ENCODE measurements at regions not wholly inside any gene's neighbourhood (a gene's known extent, or its start where the extent isn't known, plus 50 kb on each side); places are given as distances from the start of the nearest gene placed in this dataset.
A peak's percentile ranks its signal among the peaks of the same experiment; 100 is the strongest.

DNA sequence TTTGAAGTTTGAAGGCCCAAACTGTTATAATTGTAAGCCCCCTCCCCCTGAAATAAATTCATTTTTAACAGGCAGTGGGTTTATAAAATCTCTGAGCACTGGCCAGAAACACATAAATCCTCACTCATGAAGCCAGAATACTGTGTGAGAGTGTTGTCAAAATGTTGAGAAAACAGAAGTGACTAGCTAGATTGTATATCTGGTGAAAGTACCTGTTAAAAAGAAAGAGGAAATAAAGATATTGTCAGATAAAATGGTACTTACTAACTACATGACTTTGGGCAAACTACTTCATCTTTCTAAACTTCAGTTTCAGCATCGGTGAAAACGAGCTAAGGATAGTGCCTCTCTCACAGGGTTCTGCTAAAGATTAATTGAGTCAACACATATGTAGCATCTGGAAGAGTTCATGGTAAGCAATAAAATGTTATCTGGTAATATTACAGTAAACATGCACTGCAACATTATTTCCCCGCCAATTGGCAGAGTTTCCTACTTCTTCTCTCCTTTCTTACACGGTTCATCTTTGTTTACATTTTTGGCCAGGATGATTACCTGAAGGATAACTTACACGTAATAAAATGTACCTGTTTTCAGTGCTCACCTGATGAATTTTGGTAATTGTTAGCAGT is 202.5 kb upstream of the CHRM2 start:
- no peak for DNase-seq (ENCODE audit: low read depth)

DNA sequence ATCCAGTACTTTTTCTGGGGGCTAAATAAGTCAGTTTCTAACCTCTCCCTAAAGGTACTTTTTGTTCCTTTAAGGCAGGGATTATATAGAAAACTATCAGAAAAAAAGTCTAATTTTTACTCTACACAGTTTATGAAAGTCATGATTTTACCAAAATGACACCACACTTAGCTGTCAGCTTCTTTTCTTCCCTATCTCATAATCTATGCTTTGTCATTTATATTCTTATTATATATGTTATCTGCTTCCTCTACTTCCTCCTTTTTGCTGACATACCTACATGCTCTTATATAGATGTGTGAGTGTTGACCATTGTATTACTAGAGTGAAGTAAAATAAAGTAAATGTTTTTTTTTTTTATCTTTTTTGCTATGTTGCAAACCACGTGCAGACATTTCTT is 203.9 kb upstream of the CHRM2 start:
- no peak for DNase-seq (ENCODE audit: low read depth)

DNA sequence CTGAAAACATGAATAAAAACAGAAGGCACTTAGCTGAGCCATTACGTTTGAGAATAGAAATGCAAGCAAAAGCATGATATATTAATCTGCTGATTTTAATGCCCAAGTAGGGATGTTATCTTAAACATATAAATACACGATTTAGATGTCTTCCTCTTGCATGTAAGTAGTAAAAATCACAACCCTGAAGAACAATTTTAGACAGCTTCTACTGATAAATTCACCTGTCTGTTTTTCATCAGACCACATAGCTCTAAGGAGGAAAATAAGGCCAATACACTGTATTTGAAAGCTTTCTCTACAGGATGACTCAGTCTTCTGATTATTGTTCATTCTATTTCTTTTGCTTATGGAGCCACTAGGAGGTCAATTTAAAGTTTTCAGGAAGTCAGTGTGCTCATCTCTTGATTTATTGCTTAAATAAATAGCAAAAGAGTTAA is 210.9 kb upstream of the CHRM2 start:
- DNase-seq (ENCODE audit: low read depth) = no peak

GRCh38 chr7:136656516-136656915 is 211.9 kb upstream of the CHRM2 start:
- DNase-seq (ENCODE audit: low read depth) = no peak

GRCh38 chr7:136655414-136655813 is 213.0 kb upstream of the CHRM2 start:
- DNase-seq (ENCODE audit: low read depth) = no peak

- no peak for DNase-seq (ENCODE audit: low read depth)
Observed at GRCh38 chr7:136654406-136654805, 214.0 kb upstream of the CHRM2 start.

GRCh38 chr7:136652635-136653370 is 215.6 kb upstream of the CHRM2 start:
- no peak for DNase-seq (ENCODE audit: low read depth)

GRCh38 chr7:136640977-136641376 is 227.5 kb upstream of the CHRM2 start:
- DNase-seq (ENCODE audit: low read depth) = no peak

DNA sequence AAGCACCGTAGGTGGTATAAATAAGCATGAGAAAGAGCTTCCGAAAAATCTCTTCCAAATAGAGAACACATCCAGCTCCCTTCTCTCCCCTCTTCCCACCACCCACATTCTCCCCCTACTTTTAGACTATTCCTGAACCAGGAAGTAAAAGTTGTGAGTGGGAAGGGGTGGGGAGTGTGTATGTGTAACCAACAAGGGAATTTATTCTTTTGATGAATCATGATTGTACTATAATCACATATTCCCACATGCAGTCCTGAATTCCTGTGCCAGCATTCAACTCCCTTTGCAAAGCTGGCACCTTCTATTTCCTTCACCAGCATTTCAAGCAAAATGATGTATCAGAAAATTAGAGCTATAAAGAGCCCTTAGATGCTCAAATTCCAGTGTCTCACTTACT is 230.6 kb upstream of the CHRM2 start:
- no peak for DNase-seq (ENCODE audit: low read depth)

DNA sequence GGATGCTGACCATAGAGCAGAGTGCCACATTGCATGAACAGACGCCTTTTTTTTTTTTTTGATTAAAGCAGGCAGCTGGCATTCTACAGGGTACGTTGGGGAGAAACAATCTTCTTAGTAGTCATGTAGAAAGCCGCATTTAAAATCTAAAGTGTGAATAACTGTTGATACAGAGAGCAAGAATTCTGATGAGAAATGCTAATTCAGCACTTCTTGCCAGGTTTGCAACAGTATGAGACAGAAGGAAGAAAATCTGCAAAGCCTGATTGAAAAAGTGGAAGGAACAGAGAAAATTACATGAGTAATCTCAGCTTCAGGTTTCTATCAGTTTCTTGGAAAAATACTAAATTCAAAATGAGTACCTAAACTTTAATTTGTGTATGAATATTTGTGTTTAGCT is 232.7 kb upstream of the CHRM2 start:
- DNase-seq (ENCODE audit: low read depth) = no peak

GRCh38 chr7:136618818-136619217 is 249.6 kb upstream of the CHRM2 start:
- DNase-seq (ENCODE audit: low read depth) = no peak

GRCh38 chr7:136617176-136617575 is 251.3 kb upstream of the CHRM2 start:
- no peak for DNase-seq (ENCODE audit: low read depth)

- DNase-seq (ENCODE audit: low read depth) = no peak
Observed at GRCh38 chr7:136605532-136606329, 262.7 kb upstream of the CHRM2 start.

GRCh38 chr7:136601772-136602171 is 266.7 kb upstream of the CHRM2 start:
- DNase-seq (ENCODE audit: low read depth) = no peak

GRCh38 chr7:136600475-136600874 is 268.0 kb upstream of the CHRM2 start:
- no peak for DNase-seq (ENCODE audit: low read depth)

- no peak for DNase-seq (ENCODE audit: low read depth)
Observed at GRCh38 chr7:136594739-136595144, 273.7 kb upstream of the CHRM2 start.

DNA sequence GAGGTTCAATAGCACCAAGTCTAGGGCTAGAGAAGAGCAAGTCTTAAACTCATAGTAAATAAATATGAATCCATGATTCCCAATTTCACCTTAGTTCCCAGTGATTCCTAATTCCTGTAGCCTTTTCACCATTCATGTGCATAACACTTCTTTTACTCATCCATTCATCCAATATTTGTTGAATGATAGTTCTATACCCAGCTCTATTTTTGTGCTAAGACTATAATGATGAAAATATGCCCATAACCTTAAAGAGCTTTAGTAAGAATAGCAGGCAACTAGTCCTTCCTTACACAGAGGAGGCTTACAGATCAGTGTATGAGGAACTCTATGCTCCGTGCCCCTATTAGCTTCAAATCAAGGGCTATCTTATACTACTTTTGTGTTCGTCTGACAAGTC is 280.2 kb upstream of the CHRM2 start:
- no peak for DNase-seq (ENCODE audit: low read depth)

- no peak for DNase-seq (ENCODE audit: low read depth)
Observed at GRCh38 chr7:136585954-136586670, 282.3 kb upstream of the CHRM2 start.

DNA sequence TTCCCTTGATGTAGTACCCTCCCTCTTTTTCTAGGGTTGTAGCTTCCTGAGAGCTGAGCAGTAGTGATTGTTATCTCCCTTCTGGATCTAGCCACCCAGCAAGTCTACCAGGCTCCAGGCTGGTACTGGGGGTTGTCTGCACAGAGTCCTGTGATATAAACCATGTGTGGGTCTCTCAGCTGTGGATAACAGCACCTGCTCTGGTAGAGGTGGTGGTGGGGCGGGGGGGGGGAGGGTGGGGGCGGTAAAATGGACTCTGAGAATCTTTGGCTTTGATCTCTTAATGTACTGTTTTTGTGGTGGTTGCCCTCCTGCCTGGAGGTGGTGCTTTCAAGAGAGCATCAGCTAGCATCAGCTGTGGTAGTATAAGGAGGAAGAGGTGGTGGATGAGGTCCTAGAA is 302.0 kb upstream of the CHRM2 start:
- no peak for DNase-seq (ENCODE audit: low read depth)

DNA sequence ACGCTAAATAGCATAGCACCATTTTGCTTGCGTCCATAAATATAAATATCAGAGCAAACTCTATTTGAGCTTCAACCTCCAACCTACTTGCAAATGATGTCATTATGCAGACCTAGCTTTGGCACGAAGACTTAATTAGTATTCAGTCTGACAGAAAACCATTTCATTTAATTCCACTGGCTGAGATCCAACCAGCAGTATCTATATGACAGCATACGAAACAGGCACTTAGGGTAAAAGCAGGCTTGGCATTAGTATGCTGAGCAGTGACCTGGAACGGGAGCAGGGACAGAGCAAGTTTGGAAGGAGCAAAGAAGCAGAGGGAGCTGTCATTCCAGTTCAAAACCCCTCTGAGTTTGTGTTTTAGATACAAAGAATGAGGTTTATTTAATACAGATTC is 312.5 kb upstream of the CHRM2 start:
- DNase-seq (ENCODE audit: low read depth) = no peak

GRCh38 chr7:136551618-136552017 is 316.8 kb upstream of the CHRM2 start:
- no peak for DNase-seq (ENCODE audit: low read depth)

DNA sequence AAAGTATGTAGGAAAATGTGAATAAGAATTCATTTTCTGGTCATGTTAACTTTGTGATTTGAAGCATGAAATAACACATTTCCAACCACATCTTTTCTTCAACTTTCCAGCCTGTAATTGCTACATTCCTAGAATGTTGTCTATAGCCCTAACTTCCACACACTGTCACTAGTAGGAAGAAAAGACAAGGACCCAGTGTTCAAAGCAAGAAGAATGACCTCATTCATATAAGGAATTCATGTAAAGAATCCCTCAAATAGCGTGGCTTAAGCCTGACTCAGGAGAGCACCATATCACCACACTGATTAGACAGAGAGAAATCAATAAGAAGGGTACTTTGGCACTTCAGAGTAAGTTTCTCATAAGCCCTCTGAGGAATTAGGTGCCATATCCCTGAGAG is 318.7 kb upstream of the CHRM2 start:
- peak; percentile 15 for DNase-seq (ENCODE audit: low read depth)
